Colonic mucosa (tissue), 4 donors: ENCODE measurements at regions not wholly inside any gene's neighbourhood (a gene's known extent, or its start where the extent isn't known, plus 50 kb on each side); places are given as distances from the start of the nearest gene placed in this dataset.

Experiments
- DNase-seq: peaks from one replicate; pipeline ENCODE4 v3.0.0-alpha.2; 2020
- H3K27ac ChIP-seq: fragments of 200-600 bp; one replicate; pipeline ENCODE4 v1.8.0; 2021
- H3K27me3 ChIP-seq: fragments of 200-600 bp; one replicate; pipeline ENCODE4 v1.8.0; 2021
- H3K36me3 ChIP-seq: fragments of 200-600 bp; one replicate; pipeline ENCODE4 v1.8.0; 2021
- H3K4me1 ChIP-seq: fragments of 200-600 bp; one replicate; pipeline ENCODE4 v1.8.0; 2021; ENCODE audit warnings: mild to moderate bottlenecking
- H3K4me3 ChIP-seq: fragments of 200-600 bp; one replicate; pipeline ENCODE4 v1.8.0; 2021
- H3K9ac ChIP-seq, 2 donors: one replicate each; pipeline ENCODE4 v1.7.0; 2013; ENCODE audit warnings: control low read depth in 2 of 2, low read depth in 2 of 2, low read length in 2 of 2
- H3K9me3 ChIP-seq: fragments of 200-600 bp; one replicate; pipeline ENCODE4 v1.8.0; 2021
- CTCF ChIP-seq: fragments of 200-600 bp; IDR thresholded peaks from one replicate; pipeline ENCODE4 v1.8.0; 2022; ENCODE audit warnings: antibody characterized with exemption, mild to moderate bottlenecking
- intact Hi-C: fragments of 100-400 bp; cut with DNase I; formaldehyde crosslinking; loops from one replicate; pipeline ENCODE4 v1.14.1; 2022
- donor health status: healthy.
- donor health status: DM: no; HTN: no; CAD: no.
- donor health status: DM: no; HTN: no; CAD: no.

DNA sequence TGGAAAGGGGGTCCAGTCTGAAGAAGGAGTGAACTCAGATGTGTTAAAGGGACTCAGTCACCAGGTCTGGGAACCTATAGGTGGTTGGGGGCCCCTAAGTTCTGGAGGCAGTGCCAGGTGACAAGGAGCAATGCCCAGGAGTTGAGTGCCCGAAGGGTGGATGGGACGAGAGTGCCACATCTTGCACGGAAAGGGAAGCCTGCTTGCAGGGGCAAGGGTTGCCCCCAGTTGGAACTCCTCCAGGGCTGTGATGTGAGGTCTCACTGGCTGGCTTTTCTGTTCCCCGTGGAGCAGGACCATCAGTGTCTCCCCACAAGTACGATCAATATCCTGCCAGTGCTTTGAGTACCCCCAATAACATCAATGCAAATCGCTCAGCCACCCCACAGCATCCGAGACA is 107.3 kb downstream of the TOMM20 start:
- H3K27ac ChIP-seq = no peak overlapping the region
- intact Hi-C loops = no loop called here
- no peaks in the 10 kb centered on the region for H3K36me3 ChIP-seq
- DNase-seq = no peak
- TF ChIP-seq CTCF = no peak
- no peaks in the 10 kb centered on the region for H3K9me3 ChIP-seq
- H3K27me3 ChIP-seq = no peaks in the 10 kb centered on the region
- peak overlapping the region in 1 of 2 donors; percentile 2 for H3K9ac ChIP-seq
- no peak overlapping the region for H3K4me3 ChIP-seq
- H3K4me1 ChIP-seq = peaks cover 8% of the 10 kb centered on the region

DNA sequence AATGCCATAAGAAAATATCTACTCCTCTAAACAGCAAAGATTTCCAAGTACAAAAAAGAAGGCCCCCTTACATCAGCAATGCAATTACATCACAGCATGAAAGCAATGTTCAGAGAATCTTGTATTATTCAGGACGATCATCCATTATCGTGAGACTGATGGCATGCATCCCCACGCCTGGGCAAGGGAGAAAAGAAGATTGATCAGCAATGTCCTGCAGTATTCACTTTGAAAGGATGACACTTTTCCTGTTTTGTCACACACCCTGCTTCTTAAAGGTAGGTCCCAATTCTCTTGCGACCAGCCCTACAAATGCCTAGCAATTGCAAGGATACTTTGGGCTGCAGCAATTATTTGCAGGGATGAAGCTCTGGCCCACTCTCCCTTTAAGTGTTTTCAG is 108.7 kb downstream of the TOMM20 start:
- H3K27ac ChIP-seq = no peak overlapping the region
- H3K36me3 ChIP-seq = no peaks in the 10 kb centered on the region
- peaks cover 8% of the 10 kb centered on the region for H3K4me1 ChIP-seq
- no peak for DNase-seq
- no peak for TF ChIP-seq CTCF
- no peak overlapping the region for H3K4me3 ChIP-seq
- no peaks in the 10 kb centered on the region for H3K27me3 ChIP-seq
- H3K9ac ChIP-seq = no peak overlapping the region
- intact Hi-C loops = no loop called here
- no peaks in the 10 kb centered on the region for H3K9me3 ChIP-seq

GRCh38 chr1:235019471-235019870 is 109.2 kb downstream of the TOMM20 start:
- peaks cover 8% of the 10 kb centered on the region for H3K4me1 ChIP-seq
- H3K27ac ChIP-seq = no peak overlapping the region
- no peaks in the 10 kb centered on the region for H3K27me3 ChIP-seq
- DNase-seq = no peak
- no peak overlapping the region for H3K9ac ChIP-seq
- H3K36me3 ChIP-seq = no peaks in the 10 kb centered on the region
- no peaks in the 10 kb centered on the region for H3K9me3 ChIP-seq
- H3K4me3 ChIP-seq = no peak overlapping the region
- intact Hi-C loops = no loop called here
- no peak for TF ChIP-seq CTCF

DNA sequence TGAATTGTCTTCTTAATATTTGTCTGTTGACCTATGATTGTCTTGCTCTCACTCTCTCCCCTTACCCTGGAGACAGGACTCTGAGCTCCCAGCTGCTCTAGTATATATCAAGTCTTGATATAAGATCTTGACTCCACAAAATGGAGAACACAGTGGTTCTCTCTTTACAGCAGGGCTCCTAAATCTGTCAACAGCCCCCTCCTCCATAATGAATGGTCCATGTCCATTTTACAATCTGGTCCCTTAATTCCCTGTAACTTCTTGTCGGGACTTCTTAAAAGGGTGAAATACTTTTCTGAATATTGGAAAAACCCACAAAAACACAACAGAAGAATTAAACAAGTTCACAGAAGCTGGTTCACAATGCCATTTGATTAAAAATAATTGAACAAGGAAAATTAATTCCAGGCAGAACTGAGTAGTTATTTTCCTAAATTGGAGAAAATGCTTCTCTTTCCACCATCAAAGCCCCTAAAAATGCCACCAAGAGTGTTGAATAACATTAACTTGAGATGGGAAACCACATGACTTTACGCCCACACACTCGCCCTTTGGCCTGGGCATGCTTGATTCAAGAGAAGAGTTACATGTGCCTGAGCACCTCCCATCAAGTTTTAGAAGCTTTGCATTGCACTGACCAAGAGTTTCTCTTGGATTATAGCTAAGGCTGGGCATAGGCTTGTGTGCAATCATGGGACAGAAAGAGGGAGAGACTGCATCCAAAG is 109.8 kb downstream of the TOMM20 start:
- H3K27ac ChIP-seq = no peak overlapping the region
- no peaks in the 10 kb centered on the region for H3K36me3 ChIP-seq
- DNase-seq = no peak
- H3K27me3 ChIP-seq = no peaks in the 10 kb centered on the region
- H3K9me3 ChIP-seq = no peaks in the 10 kb centered on the region
- intact Hi-C loops = no loop called here
- no peak for TF ChIP-seq CTCF
- H3K4me3 ChIP-seq = no peak overlapping the region
- H3K4me1 ChIP-seq = peaks cover 8% of the 10 kb centered on the region
- H3K9ac ChIP-seq = no peak overlapping the region

DNA sequence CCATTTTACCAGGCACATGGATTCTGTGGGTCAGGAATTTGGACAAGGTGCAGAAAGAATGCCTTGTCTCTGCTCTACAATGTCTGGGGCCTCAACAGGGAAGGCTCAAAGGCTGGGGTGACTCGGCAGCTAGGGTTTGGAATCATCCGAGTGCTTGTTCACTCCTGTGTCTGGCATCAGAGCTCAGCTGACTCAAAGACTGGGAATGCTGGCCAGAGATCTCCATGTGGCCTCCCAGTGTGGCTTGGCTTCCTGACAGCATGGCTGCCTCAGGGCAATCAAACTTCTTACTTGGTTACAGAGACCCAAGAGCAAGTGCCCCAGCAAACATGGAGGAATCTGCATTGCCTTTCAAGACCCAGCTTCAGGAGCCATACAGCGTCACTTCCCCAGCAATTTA is 110.5 kb downstream of the TOMM20 start:
- no peak for TF ChIP-seq CTCF
- peaks cover 8% of the 10 kb centered on the region for H3K4me1 ChIP-seq
- no peaks in the 10 kb centered on the region for H3K36me3 ChIP-seq
- no peak for DNase-seq
- no peaks in the 10 kb centered on the region for H3K9me3 ChIP-seq
- intact Hi-C loops = no loop called here
- no peak overlapping the region for H3K4me3 ChIP-seq
- H3K27ac ChIP-seq = no peak overlapping the region
- H3K9ac ChIP-seq = no peak overlapping the region
- no peaks in the 10 kb centered on the region for H3K27me3 ChIP-seq
